ENCODE measurements at regions not wholly inside any gene's neighbourhood (a gene's known extent, or its start where the extent isn't known, plus 50 kb on each side); places are given as distances from the start of the nearest gene placed in this dataset.

DNA sequence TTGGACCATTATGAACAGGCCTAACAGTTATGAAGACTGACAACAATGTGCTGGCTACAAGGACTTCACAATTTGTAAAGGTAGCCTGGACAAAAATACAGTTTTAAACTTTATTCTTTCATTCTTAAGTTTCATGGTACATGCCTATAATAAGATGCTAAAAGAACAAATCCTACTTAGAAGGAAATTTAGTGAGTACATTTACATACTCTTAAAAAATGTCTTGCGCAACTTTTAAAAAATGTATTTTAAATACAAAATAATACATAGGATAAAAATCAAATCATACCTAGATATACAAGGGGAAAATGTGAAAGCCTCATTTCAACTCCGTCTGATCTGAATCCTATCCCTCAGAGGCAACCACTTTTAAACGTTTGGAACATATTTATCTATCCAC, 200.7 kb upstream of the SPIN4 start:
- DNase-seq = no peak
- H2AFZ ChIP-seq (ENCODE audit: low read depth, low read length) = no peak overlapping the region
- H3K79me2 ChIP-seq (ENCODE audit: insufficient read depth, low read length) = peaks cover 12% of the 10 kb centered on the region; the same call in 1 of the 2 replicates
- H3K4me2 ChIP-seq (ENCODE audit: insufficient read depth, low read length) = no peak overlapping the region
- no peak for TF ChIP-seq EZH2 (IDR thresholded peaks at IDR 0.05; ENCODE audit: borderline replicate concordance, low read depth, low read length, severe bottlenecking)
- no peaks in the 10 kb centered on the region for H3K4me1 ChIP-seq (ENCODE audit: insufficient read depth, low read length)
- ATAC-seq (ENCODE audit: insufficient read depth, low read depth) = no peak
- H3K9ac ChIP-seq (ENCODE audit: low read depth, low read length) = no peak overlapping the region
- no peaks in the 10 kb centered on the region for H3K9me3 ChIP-seq (ENCODE audit: insufficient read depth, low read length, severe bottlenecking)
- no peak overlapping the region for H3K4me3 ChIP-seq (ENCODE audit: low read depth in 1 of 2, low read length in 2 of 2)
- no peak overlapping the region for H3K27ac ChIP-seq (ENCODE audit: low read length)
- H3K27me3 ChIP-seq (ENCODE audit: insufficient read depth, low read length, poor library complexity) = no peaks in the 10 kb centered on the region
- no peaks in the 10 kb centered on the region for H3K36me3 ChIP-seq (ENCODE audit: insufficient read depth, low read length)
- no peaks in the 10 kb centered on the region for H4K20me1 ChIP-seq (ENCODE audit: insufficient read depth, low read length)

GRCh38 chrX:63530654-63531053, 179.5 kb upstream of the SPIN4 start:
- no peaks in the 10 kb centered on the region for H3K27me3 ChIP-seq (ENCODE audit: insufficient read depth, low read length, poor library complexity)
- no peak for ATAC-seq (ENCODE audit: insufficient read depth, low read depth)
- no peak overlapping the region for H3K9ac ChIP-seq (ENCODE audit: low read depth, low read length)
- no peak overlapping the region for H2AFZ ChIP-seq (ENCODE audit: low read depth, low read length)
- H3K4me2 ChIP-seq (ENCODE audit: insufficient read depth, low read length) = no peak overlapping the region
- no peaks in the 10 kb centered on the region for H4K20me1 ChIP-seq (ENCODE audit: insufficient read depth, low read length)
- no peak overlapping the region for H3K27ac ChIP-seq (ENCODE audit: low read length)
- H3K79me2 ChIP-seq (ENCODE audit: insufficient read depth, low read length) = peaks cover 30% of the 10 kb centered on the region; the same call in 1 of the 2 replicates
- no peak overlapping the region for H3K4me3 ChIP-seq (ENCODE audit: low read depth in 1 of 2, low read length in 2 of 2)
- no peaks in the 10 kb centered on the region for H3K9me3 ChIP-seq (ENCODE audit: insufficient read depth, low read length, severe bottlenecking)
- H3K4me1 ChIP-seq (ENCODE audit: insufficient read depth, low read length) = no peaks in the 10 kb centered on the region
- TF ChIP-seq, protein P1, sequence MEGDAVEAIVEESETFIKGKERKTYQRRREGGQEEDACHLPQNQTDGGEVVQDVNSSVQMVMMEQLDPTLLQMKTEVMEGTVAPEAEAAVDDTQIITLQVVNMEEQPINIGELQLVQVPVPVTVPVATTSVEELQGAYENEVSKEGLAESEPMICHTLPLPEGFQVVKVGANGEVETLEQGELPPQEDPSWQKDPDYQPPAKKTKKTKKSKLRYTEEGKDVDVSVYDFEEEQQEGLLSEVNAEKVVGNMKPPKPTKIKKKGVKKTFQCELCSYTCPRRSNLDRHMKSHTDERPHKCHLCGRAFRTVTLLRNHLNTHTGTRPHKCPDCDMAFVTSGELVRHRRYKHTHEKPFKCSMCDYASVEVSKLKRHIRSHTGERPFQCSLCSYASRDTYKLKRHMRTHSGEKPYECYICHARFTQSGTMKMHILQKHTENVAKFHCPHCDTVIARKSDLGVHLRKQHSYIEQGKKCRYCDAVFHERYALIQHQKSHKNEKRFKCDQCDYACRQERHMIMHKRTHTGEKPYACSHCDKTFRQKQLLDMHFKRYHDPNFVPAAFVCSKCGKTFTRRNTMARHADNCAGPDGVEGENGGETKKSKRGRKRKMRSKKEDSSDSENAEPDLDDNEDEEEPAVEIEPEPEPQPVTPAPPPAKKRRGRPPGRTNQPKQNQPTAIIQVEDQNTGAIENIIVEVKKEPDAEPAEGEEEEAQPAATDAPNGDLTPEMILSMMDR (IDR thresholded peaks at IDR 0.05; ENCODE audit: borderline replicate concordance, extremely low read depth, low read length, poor library complexity, severe bottlenecking) = no peak
- TF ChIP-seq EZH2 (IDR thresholded peaks at IDR 0.05; ENCODE audit: borderline replicate concordance, low read depth, low read length, severe bottlenecking) = no peak
- DNase-seq = no peak
- no peaks in the 10 kb centered on the region; the same call in 1 of the 2 replicates for H3K36me3 ChIP-seq (ENCODE audit: insufficient read depth, low read length)

GRCh38 chrX:63529961-63530360, 178.8 kb upstream of the SPIN4 start:
- no peak for TF ChIP-seq EZH2 (IDR thresholded peaks at IDR 0.05; ENCODE audit: borderline replicate concordance, low read depth, low read length, severe bottlenecking)
- TF ChIP-seq, protein P1 (IDR thresholded peaks at IDR 0.05; ENCODE audit: borderline replicate concordance, extremely low read depth, low read length, poor library complexity, severe bottlenecking) = no peak
- H3K4me2 ChIP-seq (ENCODE audit: insufficient read depth, low read length) = no peak overlapping the region
- DNase-seq = no peak
- H3K27me3 ChIP-seq (ENCODE audit: insufficient read depth, low read length, poor library complexity) = no peaks in the 10 kb centered on the region
- H3K36me3 ChIP-seq (ENCODE audit: insufficient read depth, low read length) = no peaks in the 10 kb centered on the region; the same call in 1 of the 2 replicates
- H3K4me3 ChIP-seq (ENCODE audit: low read depth in 1 of 2, low read length in 2 of 2) = no peak overlapping the region
- H3K27ac ChIP-seq (ENCODE audit: low read length) = no peak overlapping the region
- no peaks in the 10 kb centered on the region for H3K9me3 ChIP-seq (ENCODE audit: insufficient read depth, low read length, severe bottlenecking)
- ATAC-seq (ENCODE audit: insufficient read depth, low read depth) = no peak
- no peaks in the 10 kb centered on the region for H3K4me1 ChIP-seq (ENCODE audit: insufficient read depth, low read length)
- H2AFZ ChIP-seq (ENCODE audit: low read depth, low read length) = no peak overlapping the region
- no peaks in the 10 kb centered on the region for H4K20me1 ChIP-seq (ENCODE audit: insufficient read depth, low read length)
- H3K9ac ChIP-seq (ENCODE audit: low read depth, low read length) = no peak overlapping the region
- H3K79me2 ChIP-seq (ENCODE audit: insufficient read depth, low read length) = peaks cover 28% of the 10 kb centered on the region; the same call in 1 of the 2 replicates

DNA sequence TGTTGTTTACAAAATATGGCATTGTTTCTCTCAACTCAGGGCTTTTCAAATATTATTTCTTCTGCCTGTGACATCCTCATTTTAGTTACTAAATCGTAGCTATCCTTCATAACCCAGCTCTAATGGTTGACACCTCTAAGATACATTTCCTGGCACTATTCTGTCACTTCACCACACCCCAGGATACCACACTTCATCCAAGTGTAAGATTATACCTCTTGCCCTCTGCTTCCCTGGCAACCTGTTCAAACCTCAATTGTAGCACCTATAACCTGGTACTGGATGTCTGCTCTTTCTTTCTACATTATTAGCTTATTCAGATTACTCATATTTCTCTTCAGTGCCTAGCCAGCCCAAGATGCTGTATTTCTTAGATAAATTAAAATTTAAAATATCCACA, 175.7 kb upstream of the SPIN4 start:
- H3K4me2 ChIP-seq (ENCODE audit: insufficient read depth, low read length) = no peak overlapping the region
- H3K9me3 ChIP-seq (ENCODE audit: insufficient read depth, low read length, severe bottlenecking) = no peaks in the 10 kb centered on the region
- DNase-seq = no peak
- H3K4me3 ChIP-seq (ENCODE audit: low read depth in 1 of 2, low read length in 2 of 2) = no peak overlapping the region
- TF ChIP-seq EZH2 (IDR thresholded peaks at IDR 0.05; ENCODE audit: borderline replicate concordance, low read depth, low read length, severe bottlenecking) = no peak
- TF ChIP-seq, protein P1 (IDR thresholded peaks at IDR 0.05; ENCODE audit: borderline replicate concordance, extremely low read depth, low read length, poor library complexity, severe bottlenecking) = no peak
- no peaks in the 10 kb centered on the region for H3K4me1 ChIP-seq (ENCODE audit: insufficient read depth, low read length)
- no peaks in the 10 kb centered on the region; the same call in 1 of the 2 replicates for H3K36me3 ChIP-seq (ENCODE audit: insufficient read depth, low read length)
- H3K79me2 ChIP-seq (ENCODE audit: insufficient read depth, low read length) = peaks cover 22% of the 10 kb centered on the region; the same call in 1 of the 2 replicates
- no peak overlapping the region for H2AFZ ChIP-seq (ENCODE audit: low read depth, low read length)
- H3K27me3 ChIP-seq (ENCODE audit: insufficient read depth, low read length, poor library complexity) = no peaks in the 10 kb centered on the region
- H3K9ac ChIP-seq (ENCODE audit: low read depth, low read length) = no peak overlapping the region
- H3K27ac ChIP-seq (ENCODE audit: low read length) = no peak overlapping the region
- no peak for ATAC-seq (ENCODE audit: insufficient read depth, low read depth)
- no peaks in the 10 kb centered on the region for H4K20me1 ChIP-seq (ENCODE audit: insufficient read depth, low read length)

All from DND-41 (cell line).